ENCODE measurements at regions not wholly inside any gene's neighbourhood (a gene's known extent, or its start where the extent isn't known, plus 50 kb on each side); places are given as distances from the start of the nearest gene placed in this dataset.

DNA sequence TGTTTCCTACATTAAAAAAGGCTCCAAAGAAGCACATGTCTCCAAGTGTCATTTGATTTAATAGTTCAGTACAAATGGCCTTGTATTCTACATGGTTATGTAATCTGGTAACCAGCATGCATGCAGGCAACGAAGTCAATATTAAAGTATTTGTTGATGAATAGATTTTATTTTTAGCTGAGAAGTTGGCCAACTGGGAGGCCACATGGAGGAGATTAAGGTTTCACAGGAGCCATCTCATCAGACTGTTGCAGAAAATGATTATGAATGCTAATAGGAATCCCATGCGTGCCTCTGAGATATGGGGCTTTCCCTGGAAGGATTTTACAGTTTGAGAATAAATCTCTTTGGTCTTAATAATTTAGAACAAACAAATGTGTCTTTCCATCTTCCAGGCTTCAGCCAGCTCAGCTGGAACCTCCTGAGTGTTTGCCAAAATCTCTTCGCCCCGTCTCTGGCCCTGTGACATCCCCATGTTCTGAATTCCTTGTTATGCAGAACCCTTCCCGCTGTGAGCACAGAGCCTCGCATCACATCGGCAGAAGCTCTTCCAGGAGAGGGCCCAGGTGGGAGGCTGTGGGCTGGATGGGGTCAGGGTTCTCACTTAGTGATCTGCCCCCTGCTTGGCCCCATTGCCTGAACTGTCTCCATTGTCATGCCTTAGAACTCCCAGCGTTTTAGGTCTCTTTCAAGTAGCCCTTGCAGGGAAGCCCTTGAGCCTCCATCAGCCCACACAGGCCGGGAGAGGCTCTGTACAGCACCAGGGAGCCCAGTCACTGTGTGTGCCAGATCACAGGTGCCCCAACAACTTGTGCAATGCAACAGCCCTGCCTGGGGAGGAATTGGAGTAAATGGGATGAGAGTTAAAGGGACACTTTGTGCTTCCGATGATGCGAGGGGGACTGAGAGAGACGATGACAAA lies 190.5 kb upstream of the TWIST2 start:
- intact Hi-C loops (cut with DNase I), result no loop called here
- Histone ChIP-seq H3K4me1 (peaks cover 0 to 31% (median 20%) of the 10 kb centered on the region in 4 donors), H3K9me3 (peaks cover 0 to 7% (median 6%) of the 10 kb centered on the region in 4 donors), H3K36me3 (no peaks in the 10 kb centered on the region), H3K27me3 (no peaks in the 10 kb centered on the region), H3K27ac (replicated peaks in 1 of 4) (no peak overlapping the region), H3K4me3 (no peak overlapping the region)
- peak; percentile 72 for DNase-seq (ENCODE audit: extremely low spot score)
- WGBS, result 66% methylated on average over 12 of the region's 12 CpGs
- TF ChIP-seq, protein P1, sequence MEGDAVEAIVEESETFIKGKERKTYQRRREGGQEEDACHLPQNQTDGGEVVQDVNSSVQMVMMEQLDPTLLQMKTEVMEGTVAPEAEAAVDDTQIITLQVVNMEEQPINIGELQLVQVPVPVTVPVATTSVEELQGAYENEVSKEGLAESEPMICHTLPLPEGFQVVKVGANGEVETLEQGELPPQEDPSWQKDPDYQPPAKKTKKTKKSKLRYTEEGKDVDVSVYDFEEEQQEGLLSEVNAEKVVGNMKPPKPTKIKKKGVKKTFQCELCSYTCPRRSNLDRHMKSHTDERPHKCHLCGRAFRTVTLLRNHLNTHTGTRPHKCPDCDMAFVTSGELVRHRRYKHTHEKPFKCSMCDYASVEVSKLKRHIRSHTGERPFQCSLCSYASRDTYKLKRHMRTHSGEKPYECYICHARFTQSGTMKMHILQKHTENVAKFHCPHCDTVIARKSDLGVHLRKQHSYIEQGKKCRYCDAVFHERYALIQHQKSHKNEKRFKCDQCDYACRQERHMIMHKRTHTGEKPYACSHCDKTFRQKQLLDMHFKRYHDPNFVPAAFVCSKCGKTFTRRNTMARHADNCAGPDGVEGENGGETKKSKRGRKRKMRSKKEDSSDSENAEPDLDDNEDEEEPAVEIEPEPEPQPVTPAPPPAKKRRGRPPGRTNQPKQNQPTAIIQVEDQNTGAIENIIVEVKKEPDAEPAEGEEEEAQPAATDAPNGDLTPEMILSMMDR (IDR thresholded peaks at IDR 0.05), result no peak
- TF ChIP-seq EP300 (IDR thresholded peaks at IDR 0.05) (no peak), POLR2AphosphoS5 (IDR thresholded peaks at IDR 0.05) (no peak)

DNA sequence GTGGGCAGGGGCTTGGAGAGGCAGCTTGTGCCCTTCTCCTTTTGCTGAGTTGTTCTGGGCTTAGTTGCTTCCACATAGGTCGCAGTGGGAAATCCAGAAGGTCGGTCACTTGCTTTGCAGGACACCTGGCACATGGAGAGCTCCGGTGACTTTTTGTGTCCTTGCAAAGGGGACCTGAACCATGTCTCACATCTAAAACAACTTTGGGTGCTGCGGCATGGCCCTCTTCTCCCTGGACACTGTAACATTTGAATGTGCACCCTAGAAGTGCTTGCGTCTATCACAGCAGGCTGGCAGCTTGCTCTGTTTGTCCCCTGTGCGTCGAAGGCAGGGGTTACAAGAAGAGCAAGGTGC lies 189.9 kb upstream of the TWIST2 start:
- Histone ChIP-seq H3K36me3 (no peaks in the 10 kb centered on the region), H3K4me1 (peaks cover 0 to 31% (median 20%) of the 10 kb centered on the region in 4 donors), H3K9me3 (peaks cover 0 to 7% (median 6%) of the 10 kb centered on the region in 4 donors), H3K27me3 (no peaks in the 10 kb centered on the region), H3K4me3 (no peak overlapping the region), H3K27ac (replicated peaks in 1 of 4) (no peak overlapping the region)
- peak; percentile 90 for DNase-seq (ENCODE audit: extremely low spot score)
- WGBS, result 95% methylated on average over 7 of the region's 7 CpGs
- no peak for TF ChIP-seq POLR2A (IDR thresholded peaks at IDR 0.05; ENCODE audit: low read depth)
- TF ChIP-seq EP300 (IDR thresholded peaks at IDR 0.05), result no peak
- no peak for TF ChIP-seq POLR2AphosphoS5 (IDR thresholded peaks at IDR 0.05)
- TF ChIP-seq, protein P1 (IDR thresholded peaks at IDR 0.05), result no peak
- intact Hi-C loops (cut with DNase I), result no loop called here

GRCh38 chr2:238658820-238659219 lies 189.1 kb upstream of the TWIST2 start:
- peak; percentile 86 for DNase-seq (ENCODE audit: extremely low spot score)
- intact Hi-C loops (cut with DNase I), result no loop called here
- peaks cover 0 to 31% (median 20%) of the 10 kb centered on the region in 4 donors for H3K4me1 ChIP-seq
- H3K27ac ChIP-seq (replicated peaks in 1 of 4), result no peak overlapping the region
- H3K27me3 ChIP-seq, result no peaks in the 10 kb centered on the region
- no peak overlapping the region for H3K4me3 ChIP-seq
- WGBS, result 93% methylated on average over 3 of the region's 3 CpGs
- TF ChIP-seq, protein P1 (IDR thresholded peaks at IDR 0.05), result no peak
- TF ChIP-seq POLR2A (IDR thresholded peaks at IDR 0.05; ENCODE audit: low read depth) (no peak), EP300 (IDR thresholded peaks at IDR 0.05) (no peak), POLR2AphosphoS5 (IDR thresholded peaks at IDR 0.05) (no peak)
- H3K9me3 ChIP-seq, result peaks cover 0 to 7% (median 6%) of the 10 kb centered on the region in 4 donors
- no peaks in the 10 kb centered on the region for H3K36me3 ChIP-seq

DNA sequence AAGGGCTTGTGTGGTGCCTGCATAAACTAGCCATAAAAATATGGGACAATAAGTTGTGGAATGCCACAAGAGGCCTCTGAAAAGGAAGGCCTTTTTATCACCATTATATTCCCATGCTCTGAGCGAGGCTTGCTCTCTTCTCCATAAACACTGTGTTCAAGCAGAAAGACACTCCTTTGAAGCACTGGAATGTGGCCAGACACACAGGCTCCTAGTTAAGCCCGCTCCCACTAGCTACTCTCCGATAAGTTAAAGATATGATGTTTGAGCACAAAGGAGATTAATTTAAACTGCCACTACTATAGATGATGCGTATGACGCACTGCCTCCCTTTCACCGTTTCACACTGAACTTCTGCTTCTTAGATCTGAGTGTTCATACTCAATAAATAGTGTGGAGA lies 188.7 kb upstream of the TWIST2 start:
- intact Hi-C loops (cut with DNase I), result no loop called here
- H3K9me3 ChIP-seq, result peaks cover 0 to 7% (median 6%) of the 10 kb centered on the region in 4 donors
- DNase-seq (ENCODE audit: extremely low spot score), result no peak
- H3K27me3 ChIP-seq, result no peaks in the 10 kb centered on the region
- TF ChIP-seq POLR2AphosphoS5 (IDR thresholded peaks at IDR 0.05) (no peak), POLR2A (IDR thresholded peaks at IDR 0.05; ENCODE audit: low read depth) (no peak), EP300 (IDR thresholded peaks at IDR 0.05) (no peak)
- TF ChIP-seq, protein P1 (IDR thresholded peaks at IDR 0.05), result no peak
- H3K27ac ChIP-seq (replicated peaks in 1 of 4), result no peak overlapping the region
- no peaks in the 10 kb centered on the region for H3K36me3 ChIP-seq
- H3K4me3 ChIP-seq, result no peak overlapping the region
- 77% methylated on average over 6 of the region's 6 CpGs for WGBS
- peaks cover 0 to 31% (median 20%) of the 10 kb centered on the region in 4 donors for H3K4me1 ChIP-seq

Data from esophagus muscularis mucosa (tissue), 4 donors.